ENCODE measurements at regions not wholly inside any gene's neighbourhood (a gene's known extent, or its start where the extent isn't known, plus 50 kb on each side); places are given as distances from the start of the nearest gene placed in this dataset.

DNA sequence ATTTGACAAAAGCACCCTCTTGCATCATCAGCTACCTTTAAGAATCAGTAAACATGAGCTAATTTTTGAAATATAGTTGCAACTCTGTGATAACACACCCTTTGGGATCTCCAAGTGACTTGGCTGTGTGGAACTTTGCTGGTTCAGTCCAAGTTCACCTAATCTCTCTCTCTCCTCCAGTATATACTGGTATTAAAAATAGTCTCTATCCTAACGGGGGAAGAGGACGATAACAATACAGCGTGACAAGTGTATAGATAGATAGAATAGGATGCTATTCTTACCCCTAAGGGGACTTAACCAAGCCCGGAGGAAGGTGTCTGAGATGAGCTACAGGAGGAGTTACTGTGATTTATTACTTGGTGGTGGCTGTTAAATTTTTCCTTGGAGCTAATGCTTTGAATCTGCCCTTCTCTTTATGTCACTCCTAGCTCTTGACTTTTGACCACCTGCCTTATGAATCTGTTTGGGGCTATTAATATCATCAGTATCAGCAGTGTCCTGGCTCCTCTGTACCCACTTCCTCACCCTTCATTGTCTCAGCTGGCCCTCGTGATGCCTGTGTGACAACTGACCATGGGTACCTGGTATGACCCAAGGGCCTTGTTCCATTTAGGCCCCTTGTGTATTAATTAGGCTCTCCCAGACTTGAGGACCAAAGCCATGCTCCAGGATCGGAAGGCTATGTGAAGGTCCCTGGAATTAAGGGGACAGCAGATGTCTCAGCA, 223.9 kb downstream of the SREK1 start:
- Histone ChIP-seq H3K27me3 (no peaks in the 10 kb centered on the region), H3K9ac (no peak overlapping the region), H3K36me3 (no peaks in the 10 kb centered on the region), H3K9me3 (ENCODE audit: low read depth) (no peaks in the 10 kb centered on the region), H3K27ac (no peak overlapping the region), H3K4me1 (peaks cover 4% of the 10 kb centered on the region), H3K4me2 (no peak overlapping the region), H4K20me1 (ENCODE audit: low read depth) (no peaks in the 10 kb centered on the region), H3K4me3 (no peak overlapping the region), H3K79me2 (ENCODE audit: low read depth) (no peaks in the 10 kb centered on the region), H3F3A (ENCODE audit: low read depth) (no peaks in the 10 kb centered on the region), H2AFZ (replicated peaks) (no peak overlapping the region)
- Mint-ChIP-seq H3K4me1 (no peaks in the 10 kb centered on the region), H3K36me3 (no peaks in the 10 kb centered on the region), H3K27ac (no peak overlapping the region), H3K9me3 (no peaks in the 10 kb centered on the region), H3K27me3 (ENCODE audit: insufficient read depth, low read depth) (peaks cover 2% of the 10 kb centered on the region), H3K4me3 (no peak overlapping the region)
- DNase-seq (ENCODE audit: low spot score) = no peak
- TF ChIP-seq EZH2 (IDR thresholded peaks at IDR 0.05) (no peak), EZH2phosphoT487 (IDR thresholded peaks at IDR 0.05) (no peak)
- TF ChIP-seq, protein P1, sequence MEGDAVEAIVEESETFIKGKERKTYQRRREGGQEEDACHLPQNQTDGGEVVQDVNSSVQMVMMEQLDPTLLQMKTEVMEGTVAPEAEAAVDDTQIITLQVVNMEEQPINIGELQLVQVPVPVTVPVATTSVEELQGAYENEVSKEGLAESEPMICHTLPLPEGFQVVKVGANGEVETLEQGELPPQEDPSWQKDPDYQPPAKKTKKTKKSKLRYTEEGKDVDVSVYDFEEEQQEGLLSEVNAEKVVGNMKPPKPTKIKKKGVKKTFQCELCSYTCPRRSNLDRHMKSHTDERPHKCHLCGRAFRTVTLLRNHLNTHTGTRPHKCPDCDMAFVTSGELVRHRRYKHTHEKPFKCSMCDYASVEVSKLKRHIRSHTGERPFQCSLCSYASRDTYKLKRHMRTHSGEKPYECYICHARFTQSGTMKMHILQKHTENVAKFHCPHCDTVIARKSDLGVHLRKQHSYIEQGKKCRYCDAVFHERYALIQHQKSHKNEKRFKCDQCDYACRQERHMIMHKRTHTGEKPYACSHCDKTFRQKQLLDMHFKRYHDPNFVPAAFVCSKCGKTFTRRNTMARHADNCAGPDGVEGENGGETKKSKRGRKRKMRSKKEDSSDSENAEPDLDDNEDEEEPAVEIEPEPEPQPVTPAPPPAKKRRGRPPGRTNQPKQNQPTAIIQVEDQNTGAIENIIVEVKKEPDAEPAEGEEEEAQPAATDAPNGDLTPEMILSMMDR (IDR thresholded peaks at IDR 0.05) = no peak

DNA sequence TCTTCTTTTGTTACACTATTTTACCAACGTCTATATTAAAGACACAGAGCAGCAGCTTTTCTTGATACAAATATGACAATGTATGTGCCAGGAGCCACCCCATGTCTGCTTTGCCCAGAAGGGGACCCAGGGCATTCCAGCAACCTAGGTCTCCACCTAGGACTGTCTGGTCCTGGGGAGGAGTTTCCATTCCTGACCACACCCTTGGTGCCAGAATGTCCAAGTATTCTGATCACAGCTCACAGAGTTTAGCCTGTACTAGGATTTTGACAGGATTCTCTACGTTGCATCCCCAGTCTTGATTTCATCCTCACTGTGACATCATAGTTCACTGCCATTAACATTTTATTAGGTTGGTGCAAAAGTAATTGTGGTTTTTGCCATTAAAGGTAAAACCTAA, 224.7 kb downstream of the SREK1 start:
- TF ChIP-seq, protein P1 (IDR thresholded peaks at IDR 0.05) = no peak
- TF ChIP-seq EZH2phosphoT487 (IDR thresholded peaks at IDR 0.05) (no peak), EZH2 (IDR thresholded peaks at IDR 0.05) (no peak)
- H3K27ac Mint-ChIP-seq = no peak overlapping the region
- no peaks in the 10 kb centered on the region for H3K36me3 ChIP-seq
- H3K79me2 ChIP-seq (ENCODE audit: low read depth) = no peaks in the 10 kb centered on the region
- H3K4me1 Mint-ChIP-seq = no peaks in the 10 kb centered on the region
- H3K4me3 ChIP-seq = no peak overlapping the region
- H3K36me3 Mint-ChIP-seq = no peaks in the 10 kb centered on the region
- H3K9me3 ChIP-seq (ENCODE audit: low read depth) = no peaks in the 10 kb centered on the region
- H3K27me3 ChIP-seq = no peaks in the 10 kb centered on the region
- no peaks in the 10 kb centered on the region for H3K9me3 Mint-ChIP-seq
- peaks cover 4% of the 10 kb centered on the region for H3K4me1 ChIP-seq
- H2AFZ ChIP-seq (replicated peaks) = no peak overlapping the region
- no peak for DNase-seq (ENCODE audit: low spot score)
- H3K4me2 ChIP-seq = no peak overlapping the region
- no peak overlapping the region for H3K9ac ChIP-seq
- H3K27me3 Mint-ChIP-seq (ENCODE audit: insufficient read depth, low read depth) = peaks cover 2% of the 10 kb centered on the region
- H3K4me3 Mint-ChIP-seq = no peak overlapping the region
- H3K27ac ChIP-seq = no peak overlapping the region
- H4K20me1 ChIP-seq (ENCODE audit: low read depth) = no peaks in the 10 kb centered on the region
- no peaks in the 10 kb centered on the region for H3F3A ChIP-seq (ENCODE audit: low read depth)

- H3K27ac Mint-ChIP-seq = no peak overlapping the region
- H3K27ac ChIP-seq = no peak overlapping the region
- no peak for DNase-seq (ENCODE audit: low spot score)
- no peak overlapping the region for H3K4me3 ChIP-seq
- H3K4me2 ChIP-seq = no peak overlapping the region
- no peak overlapping the region for H2AFZ ChIP-seq (replicated peaks)
- no peaks in the 10 kb centered on the region for H3K27me3 Mint-ChIP-seq (ENCODE audit: insufficient read depth, low read depth)
- H3K9ac ChIP-seq = no peak overlapping the region
- H3K4me1 ChIP-seq = no peaks in the 10 kb centered on the region
- no peaks in the 10 kb centered on the region for H4K20me1 ChIP-seq (ENCODE audit: low read depth)
- no peaks in the 10 kb centered on the region for H3K36me3 ChIP-seq
- H3K4me3 Mint-ChIP-seq = no peak overlapping the region
- H3K9me3 Mint-ChIP-seq = peaks cover 2% of the 10 kb centered on the region
- no peaks in the 10 kb centered on the region for H3K36me3 Mint-ChIP-seq
- no peaks in the 10 kb centered on the region for H3K27me3 ChIP-seq
- no peaks in the 10 kb centered on the region for H3K4me1 Mint-ChIP-seq
- peaks cover 6% of the 10 kb centered on the region for H3K9me3 ChIP-seq (ENCODE audit: low read depth)
- no peaks in the 10 kb centered on the region for H3K79me2 ChIP-seq (ENCODE audit: low read depth)
- TF ChIP-seq EZH2phosphoT487 (IDR thresholded peaks at IDR 0.05) (no peak), EZH2 (IDR thresholded peaks at IDR 0.05) (no peak)
- TF ChIP-seq, protein P1 (IDR thresholded peaks at IDR 0.05) = no peak
- peaks cover 3% of the 10 kb centered on the region for H3F3A ChIP-seq (ENCODE audit: low read depth)
Measured at GRCh38 chr5:66377747-66378146, 218.4 kb upstream of the MAST4 start.

All from neural progenitor cell (in vitro differentiated cells).